ENCODE measurements at regions not wholly inside any gene's neighbourhood (a gene's known extent, or its start where the extent isn't known, plus 50 kb on each side); places are given as distances from the start of the nearest gene placed in this dataset.

DNA sequence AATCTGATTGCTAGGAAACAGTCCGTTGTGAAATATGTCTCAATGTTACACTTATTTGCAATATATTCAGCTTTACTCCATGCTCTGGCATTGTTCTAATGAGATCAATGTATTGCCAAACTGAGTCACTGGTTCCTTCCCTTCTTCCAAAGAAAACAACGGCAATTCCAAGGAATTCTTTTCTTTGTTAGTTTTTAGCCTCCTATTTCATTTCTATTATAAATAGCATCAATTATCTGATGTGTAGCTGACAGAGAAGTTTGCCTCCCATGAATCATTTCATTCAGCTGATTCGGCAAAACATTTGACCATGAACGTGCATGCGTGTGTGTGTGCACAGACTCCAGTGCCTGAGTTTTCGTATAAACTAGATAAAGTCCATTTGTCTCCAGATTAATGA, 346.8 kb downstream of the ETS1 start:
- TF ChIP-seq, protein P1, sequence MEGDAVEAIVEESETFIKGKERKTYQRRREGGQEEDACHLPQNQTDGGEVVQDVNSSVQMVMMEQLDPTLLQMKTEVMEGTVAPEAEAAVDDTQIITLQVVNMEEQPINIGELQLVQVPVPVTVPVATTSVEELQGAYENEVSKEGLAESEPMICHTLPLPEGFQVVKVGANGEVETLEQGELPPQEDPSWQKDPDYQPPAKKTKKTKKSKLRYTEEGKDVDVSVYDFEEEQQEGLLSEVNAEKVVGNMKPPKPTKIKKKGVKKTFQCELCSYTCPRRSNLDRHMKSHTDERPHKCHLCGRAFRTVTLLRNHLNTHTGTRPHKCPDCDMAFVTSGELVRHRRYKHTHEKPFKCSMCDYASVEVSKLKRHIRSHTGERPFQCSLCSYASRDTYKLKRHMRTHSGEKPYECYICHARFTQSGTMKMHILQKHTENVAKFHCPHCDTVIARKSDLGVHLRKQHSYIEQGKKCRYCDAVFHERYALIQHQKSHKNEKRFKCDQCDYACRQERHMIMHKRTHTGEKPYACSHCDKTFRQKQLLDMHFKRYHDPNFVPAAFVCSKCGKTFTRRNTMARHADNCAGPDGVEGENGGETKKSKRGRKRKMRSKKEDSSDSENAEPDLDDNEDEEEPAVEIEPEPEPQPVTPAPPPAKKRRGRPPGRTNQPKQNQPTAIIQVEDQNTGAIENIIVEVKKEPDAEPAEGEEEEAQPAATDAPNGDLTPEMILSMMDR (IDR thresholded peaks at IDR 0.05; ENCODE audit: control insufficient read depth, insufficient read depth, low read depth, low read length, missing control alignments) = no peak
- DNase-seq (ENCODE audit: low read depth) = no peak
- H3K4me3 ChIP-seq (ENCODE audit: control insufficient read depth, low read depth, low read length) = no peak overlapping the region

- TF ChIP-seq, protein P1 (IDR thresholded peaks at IDR 0.05; ENCODE audit: control insufficient read depth, insufficient read depth, low read depth, low read length, missing control alignments) = no peak
- no peak for DNase-seq (ENCODE audit: low read depth)
- H3K4me3 ChIP-seq (ENCODE audit: control insufficient read depth, low read depth, low read length) = no peak overlapping the region
Measured at GRCh38 chr11:128239306-128239705, 348.1 kb downstream of the ETS1 start.

DNA sequence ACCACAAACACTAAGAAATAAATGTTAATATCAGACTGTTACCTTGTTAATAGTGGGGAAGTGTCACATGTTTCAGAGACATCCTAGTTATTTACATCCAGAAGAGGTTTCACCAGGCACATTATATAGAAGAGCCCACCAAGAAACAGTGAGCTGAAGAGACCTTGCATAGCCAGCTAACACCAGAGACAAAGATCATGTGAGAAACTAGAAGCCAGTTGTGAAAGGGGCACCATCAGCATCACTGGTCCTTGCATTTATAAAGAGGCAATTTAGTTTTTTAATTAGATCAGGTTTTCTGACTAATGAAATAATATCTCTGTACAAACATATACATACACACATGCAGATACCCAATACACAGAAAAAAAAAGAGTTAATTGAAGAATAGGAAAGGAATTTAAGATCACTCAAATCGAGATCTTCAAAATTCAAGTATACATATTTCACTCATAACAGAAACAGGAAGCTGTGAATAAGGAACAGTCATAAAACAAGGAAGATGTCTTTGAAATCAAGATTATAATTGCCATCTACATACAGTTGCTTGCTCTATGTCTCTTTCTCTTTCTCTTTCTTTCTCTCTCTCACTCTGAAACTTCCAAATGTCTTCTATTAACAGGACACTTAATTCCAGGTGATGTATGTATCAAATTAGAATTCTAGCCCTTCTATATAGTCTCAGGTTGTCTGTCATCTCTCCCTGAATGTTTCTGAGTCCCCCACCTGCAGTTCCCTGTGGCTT, 348.7 kb downstream of the ETS1 start:
- no peak overlapping the region for H3K4me3 ChIP-seq (ENCODE audit: control insufficient read depth, low read depth, low read length)
- TF ChIP-seq, protein P1 (IDR thresholded peaks at IDR 0.05; ENCODE audit: control insufficient read depth, insufficient read depth, low read depth, low read length, missing control alignments) = no peak
- DNase-seq (ENCODE audit: low read depth) = no peak

- DNase-seq (ENCODE audit: low read depth) = no peak
- TF ChIP-seq, protein P1 (IDR thresholded peaks at IDR 0.05; ENCODE audit: control insufficient read depth, insufficient read depth, low read depth, low read length, missing control alignments) = no peak
- H3K4me3 ChIP-seq (ENCODE audit: control insufficient read depth, low read depth, low read length) = no peak overlapping the region
Measured at GRCh38 chr11:128236506-128237498, 350.6 kb downstream of the ETS1 start.

GRCh38 chr11:128235958-128236357, 351.4 kb downstream of the ETS1 start:
- no peak overlapping the region for H3K4me3 ChIP-seq (ENCODE audit: control insufficient read depth, low read depth, low read length)
- DNase-seq (ENCODE audit: low read depth) = no peak
- TF ChIP-seq, protein P1 (IDR thresholded peaks at IDR 0.05; ENCODE audit: control insufficient read depth, insufficient read depth, low read depth, low read length, missing control alignments) = no peak

GRCh38 chr11:128235426-128235825, 351.9 kb downstream of the ETS1 start:
- DNase-seq (ENCODE audit: low read depth) = no peak
- H3K4me3 ChIP-seq (ENCODE audit: control insufficient read depth, low read depth, low read length) = no peak overlapping the region
- TF ChIP-seq, protein P1 (IDR thresholded peaks at IDR 0.05; ENCODE audit: control insufficient read depth, insufficient read depth, low read depth, low read length, missing control alignments) = no peak

Measured in AG09309 (cell line).